ENCODE measurements at regions not wholly inside any gene's neighbourhood (a gene's known extent, or its start where the extent isn't known, plus 50 kb on each side); places are given as distances from the start of the nearest gene placed in this dataset.

DNA sequence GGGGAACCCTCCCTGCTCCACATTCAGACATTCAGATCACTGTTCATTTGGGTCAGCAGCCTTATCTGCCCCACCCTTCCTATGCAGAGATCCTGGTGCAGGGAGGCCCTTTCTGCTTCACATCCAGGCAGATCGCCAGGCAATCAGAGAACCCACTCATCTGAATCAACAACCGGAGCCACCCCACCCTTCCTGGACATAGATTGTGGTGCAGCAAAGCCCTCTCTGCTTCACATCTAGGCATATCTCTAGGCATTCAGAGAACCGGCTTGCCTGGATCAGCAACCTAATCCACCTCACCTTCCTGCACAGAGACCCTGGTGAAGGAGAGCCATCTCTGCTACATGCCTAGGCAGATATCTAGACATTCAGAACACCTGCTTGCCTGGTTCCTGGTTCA lies 184.5 kb upstream of the CNTNAP5 start:
- no peak for TF ChIP-seq POLR2A (IDR thresholded peaks at IDR 0.05)
- TF ChIP-seq, protein P1, sequence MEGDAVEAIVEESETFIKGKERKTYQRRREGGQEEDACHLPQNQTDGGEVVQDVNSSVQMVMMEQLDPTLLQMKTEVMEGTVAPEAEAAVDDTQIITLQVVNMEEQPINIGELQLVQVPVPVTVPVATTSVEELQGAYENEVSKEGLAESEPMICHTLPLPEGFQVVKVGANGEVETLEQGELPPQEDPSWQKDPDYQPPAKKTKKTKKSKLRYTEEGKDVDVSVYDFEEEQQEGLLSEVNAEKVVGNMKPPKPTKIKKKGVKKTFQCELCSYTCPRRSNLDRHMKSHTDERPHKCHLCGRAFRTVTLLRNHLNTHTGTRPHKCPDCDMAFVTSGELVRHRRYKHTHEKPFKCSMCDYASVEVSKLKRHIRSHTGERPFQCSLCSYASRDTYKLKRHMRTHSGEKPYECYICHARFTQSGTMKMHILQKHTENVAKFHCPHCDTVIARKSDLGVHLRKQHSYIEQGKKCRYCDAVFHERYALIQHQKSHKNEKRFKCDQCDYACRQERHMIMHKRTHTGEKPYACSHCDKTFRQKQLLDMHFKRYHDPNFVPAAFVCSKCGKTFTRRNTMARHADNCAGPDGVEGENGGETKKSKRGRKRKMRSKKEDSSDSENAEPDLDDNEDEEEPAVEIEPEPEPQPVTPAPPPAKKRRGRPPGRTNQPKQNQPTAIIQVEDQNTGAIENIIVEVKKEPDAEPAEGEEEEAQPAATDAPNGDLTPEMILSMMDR (IDR thresholded peaks at IDR 0.05): no peak
